Progenitor cell of endocrine pancreas (in vitro differentiated cells): ENCODE measurements at regions not wholly inside any gene's neighbourhood (a gene's known extent, or its start where the extent isn't known, plus 50 kb on each side); places are given as distances from the start of the nearest gene placed in this dataset.

Source experiments
- DNase-seq: peaks from one replicate; pipeline ENCODE4 v3.0.0; 2021; ENCODE audit warnings: low spot score; ENCODE audit not compliant: unreplicated experiment
- H3K27ac Mint-ChIP-seq: 2 replicates; pipeline ENCODE4 v1.8.0; 2021; ENCODE audit warnings: mild to moderate bottlenecking, moderate library complexity, mixed read lengths
- H3K27me3 Mint-ChIP-seq: 2 replicates; pipeline ENCODE4 v1.8.0; 2021; ENCODE audit warnings: mixed read lengths
- H3K36me3 Mint-ChIP-seq: 2 replicates; pipeline ENCODE4 v1.8.0; 2022; ENCODE audit warnings: mixed read lengths; ENCODE audit not compliant: insufficient read depth
- H3K4me1 Mint-ChIP-seq: 2 replicates; pipeline ENCODE4 v1.8.0; 2021; ENCODE audit warnings: low read depth, mixed read lengths
- H3K4me3 Mint-ChIP-seq: 2 replicates; pipeline ENCODE4 v1.8.0; 2021; ENCODE audit warnings: low read depth, mild to moderate bottlenecking, moderate library complexity, mixed read lengths
- H3K9me3 Mint-ChIP-seq: 2 replicates; pipeline ENCODE4 v1.8.0; 2021; ENCODE audit warnings: low read depth, mixed read lengths
- CTCF ChIP-seq: fragments of 200-600 bp; sonication (generic); IDR thresholded peaks from one replicate; pipeline ENCODE4 v1.5.0; 2021; ENCODE audit warnings: antibody characterized with exemption, mild to moderate bottlenecking; ENCODE audit not compliant: unreplicated experiment

GRCh38 chr12:28939427-28939826 is 209.7 kb upstream of the FAR2 start:
- DNase-seq: no peak
- no peaks in the 10 kb centered on the region for H3K36me3 Mint-ChIP-seq
- H3K27ac Mint-ChIP-seq: no peak overlapping the region
- no peaks in the 10 kb centered on the region for H3K4me1 Mint-ChIP-seq
- TF ChIP-seq CTCF: no peak
- no peaks in the 10 kb centered on the region for H3K9me3 Mint-ChIP-seq
- H3K4me3 Mint-ChIP-seq: no peak overlapping the region
- no peaks in the 10 kb centered on the region for H3K27me3 Mint-ChIP-seq

GRCh38 chr12:28941248-28941647 is 207.8 kb upstream of the FAR2 start:
- no peaks in the 10 kb centered on the region for H3K27me3 Mint-ChIP-seq
- H3K27ac Mint-ChIP-seq: no peak overlapping the region
- TF ChIP-seq CTCF: no peak
- H3K9me3 Mint-ChIP-seq: no peaks in the 10 kb centered on the region
- no peaks in the 10 kb centered on the region for H3K4me1 Mint-ChIP-seq
- H3K36me3 Mint-ChIP-seq: no peaks in the 10 kb centered on the region
- DNase-seq: no peak
- H3K4me3 Mint-ChIP-seq: no peak overlapping the region

GRCh38 chr12:28946361-28946760 is 202.7 kb upstream of the FAR2 start:
- H3K27ac Mint-ChIP-seq: no peak overlapping the region
- no peak for DNase-seq
- H3K36me3 Mint-ChIP-seq: no peaks in the 10 kb centered on the region
- no peaks in the 10 kb centered on the region for H3K4me1 Mint-ChIP-seq
- no peak for TF ChIP-seq CTCF
- H3K4me3 Mint-ChIP-seq: no peak overlapping the region
- H3K9me3 Mint-ChIP-seq: no peaks in the 10 kb centered on the region
- H3K27me3 Mint-ChIP-seq: no peaks in the 10 kb centered on the region

GRCh38 chr12:28948685-28949084 is 200.4 kb upstream of the FAR2 start:
- no peaks in the 10 kb centered on the region for H3K27me3 Mint-ChIP-seq
- no peak overlapping the region for H3K4me3 Mint-ChIP-seq
- no peaks in the 10 kb centered on the region for H3K4me1 Mint-ChIP-seq
- H3K27ac Mint-ChIP-seq: no peak overlapping the region
- no peaks in the 10 kb centered on the region for H3K36me3 Mint-ChIP-seq
- no peaks in the 10 kb centered on the region for H3K9me3 Mint-ChIP-seq
- no peak for TF ChIP-seq CTCF
- no peak for DNase-seq

- Mint-ChIP-seq H3K9me3 (no peaks in the 10 kb centered on the region), H3K4me3 (no peak overlapping the region), H3K4me1 (no peaks in the 10 kb centered on the region), H3K27me3 (no peaks in the 10 kb centered on the region), H3K36me3 (no peaks in the 10 kb centered on the region), H3K27ac (no peak overlapping the region)
- no peak for DNase-seq
- no peak for TF ChIP-seq CTCF
These were observed 199.9 kb upstream of the FAR2 start for GRCh38 chr12:28949184-28949583.

GRCh38 chr12:28950049-28950448 is 199.0 kb upstream of the FAR2 start:
- Mint-ChIP-seq H3K27me3 (no peaks in the 10 kb centered on the region), H3K4me1 (peaks cover 1% of the 10 kb centered on the region), H3K36me3 (no peaks in the 10 kb centered on the region), H3K27ac (no peak overlapping the region), H3K9me3 (no peaks in the 10 kb centered on the region), H3K4me3 (no peak overlapping the region)
- TF ChIP-seq CTCF: no peak
- DNase-seq: no peak
